Small intestine (tissue), 7 donors: ENCODE measurements at regions not wholly inside any gene's neighbourhood (a gene's known extent, or its start where the extent isn't known, plus 50 kb on each side); places are given as distances from the start of the nearest gene placed in this dataset.

Experiments
- DNase-seq, 2 donors: peaks; one replicate each; pipeline versions ENCODE4 v3.0.0 to v3.0.0-alpha.2; 2013
- FAIRE-seq: peaks from 2 replicates; lab custom pipeline; 2012; peaks lifted over from hg19 to GRCh38; lab: Jason Lieb, UNC
- H3K27ac ChIP-seq, 3 donors: one replicate each; pipeline ENCODE4 v1.5.1; 2013; ENCODE audit warnings: low read length in 2 of 3, mild to moderate bottlenecking in 2 of 3, control low read depth in 1 of 3, inconsistent platforms in 1 of 3, low read depth in 1 of 3, moderate library complexity in 1 of 3
- H3K27me3 ChIP-seq, 3 donors: one replicate each; pipeline ENCODE4 v1.6.1; 2013; ENCODE audit warnings: low read length in 3 of 3, inconsistent platforms in 1 of 3; ENCODE audit not compliant: control insufficient read depth in 3 of 3, insufficient read depth in 3 of 3
- H3K36me3 ChIP-seq, 3 donors: one replicate each; pipeline ENCODE4 v1.6.1; 2013; ENCODE audit warnings: low read length in 3 of 3, inconsistent platforms in 1 of 3, low read depth in 1 of 3, mild to moderate bottlenecking in 1 of 3, moderate library complexity in 1 of 3; ENCODE audit not compliant: control insufficient read depth in 3 of 3, insufficient read depth in 2 of 3
- H3K4me1 ChIP-seq, 3 donors: one replicate each; pipeline ENCODE4 v1.6.1; 2013; ENCODE audit warnings: low read length in 2 of 3, inconsistent platforms in 1 of 3, low read depth in 1 of 3, mild to moderate bottlenecking in 1 of 3, moderate library complexity in 1 of 3; ENCODE audit not compliant: control insufficient read depth in 3 of 3, insufficient read depth in 2 of 3
- H3K4me3 ChIP-seq, 3 donors: one replicate each; pipeline ENCODE4 v1.5.1; 2013; ENCODE audit warnings: low read length in 3 of 3, control low read depth in 1 of 3, inconsistent platforms in 1 of 3, low read depth in 1 of 3, mild to moderate bottlenecking in 1 of 3, moderate library complexity in 1 of 3
- H3K9me3 ChIP-seq, 2 donors: one replicate each; pipeline ENCODE4 v1.6.1; 2013; ENCODE audit warnings: low read depth in 1 of 2, low read length in 1 of 2; ENCODE audit not compliant: control insufficient read depth in 2 of 2, insufficient read depth in 1 of 2
- WGBS, 3 donors: extraction: QIAGEN DNeasy Blood & Tissue Kit; methylation state at CpG; one replicate each; pipeline ENCODE4 v1.1.7; 2013; 5-methylcytosine and 5-hydroxymethylcytosine counted together
- donor health status: healthy with polysubstance abuse.
- donor health status: control.
- donor health status: control.
- donor health status: Bipolar disorder and iron deficiency.
- donor health status: healthy.

GRCh38 chr12:76144245-76144549, 59.7 kb upstream of the NAP1L1 start:
- FAIRE-seq (no peak), DNase-seq (peak in 1 of 2 donors; percentile 10)
- no peaks in the 10 kb centered on the region for H3K27me3 ChIP-seq
- H3K36me3 ChIP-seq: no peaks in the 10 kb centered on the region
- H3K27ac ChIP-seq: no peak overlapping the region
- H3K9me3 ChIP-seq: no peaks in the 10 kb centered on the region
- no peaks in the 10 kb centered on the region for H3K4me1 ChIP-seq
- 20 to 45% (median 41%) methylated on average over 1 of the region's 1 CpG for WGBS, 3 donors
- H3K4me3 ChIP-seq: no peak overlapping the region

- Histone ChIP-seq H3K36me3 (no peaks in the 10 kb centered on the region), H3K9me3 (no peaks in the 10 kb centered on the region), H3K27me3 (no peaks in the 10 kb centered on the region), H3K27ac (no peak overlapping the region), H3K4me1 (no peaks in the 10 kb centered on the region), H3K4me3 (no peak overlapping the region)
- FAIRE-seq (no peak), DNase-seq (peak in 1 of 2 donors; percentile 13)
- 47 to 50% (median 47%) methylated on average over 6 of the region's 6 CpGs for WGBS, 3 donors
Measured at GRCh38 chr12:76143343-76144244, 59.1 kb upstream of the NAP1L1 start.

GRCh38 chr12:76142305-76142704, 57.8 kb upstream of the NAP1L1 start:
- no peak overlapping the region for H3K4me3 ChIP-seq
- 67 to 82% (median 81%) methylated on average over 3 of the region's 3 CpGs for WGBS, 3 donors
- no peaks in the 10 kb centered on the region for H3K36me3 ChIP-seq
- FAIRE-seq (no peak), DNase-seq (no peak)
- H3K27ac ChIP-seq: no peak overlapping the region
- H3K4me1 ChIP-seq: no peaks in the 10 kb centered on the region
- peaks cover 0 to 7% of the 10 kb centered on the region in 2 donors for H3K9me3 ChIP-seq
- peaks cover 0 to 1% (median 0%) of the 10 kb centered on the region in 3 donors for H3K27me3 ChIP-seq

- no peak for FAIRE-seq
- WGBS, 3 donors: 83 to 96% (median 95%) methylated on average over 2 of the region's 2 CpGs
- Histone ChIP-seq H3K27ac (no peak overlapping the region), H3K9me3 (peaks cover 0 to 7% of the 10 kb centered on the region in 2 donors), H3K27me3 (peaks cover 0 to 1% (median 0%) of the 10 kb centered on the region in 3 donors), H3K4me1 (no peaks in the 10 kb centered on the region), H3K36me3 (no peaks in the 10 kb centered on the region), H3K4me3 (no peak overlapping the region)
- no peak for DNase-seq
Measured at GRCh38 chr12:76138656-76139055, 54.2 kb upstream of the NAP1L1 start.

- peaks cover 0 to 7% of the 10 kb centered on the region in 2 donors for H3K9me3 ChIP-seq
- FAIRE-seq (no peak), DNase-seq (no peak)
- 83 to 84% (median 83%) methylated on average over 6 of the region's 6 CpGs for WGBS, 3 donors
- H3K4me1 ChIP-seq: no peaks in the 10 kb centered on the region
- no peaks in the 10 kb centered on the region for H3K36me3 ChIP-seq
- H3K27ac ChIP-seq: no peak overlapping the region
- H3K4me3 ChIP-seq: no peak overlapping the region
- H3K27me3 ChIP-seq: peaks cover 0 to 1% (median 0%) of the 10 kb centered on the region in 3 donors
Measured at GRCh38 chr12:76137606-76138005, 53.1 kb upstream of the NAP1L1 start.

- H3K9me3 ChIP-seq: peaks cover 0 to 7% of the 10 kb centered on the region in 2 donors
- no peaks in the 10 kb centered on the region for H3K36me3 ChIP-seq
- H3K4me3 ChIP-seq: no peak overlapping the region
- peaks cover 0 to 1% (median 0%) of the 10 kb centered on the region in 3 donors for H3K27me3 ChIP-seq
- H3K4me1 ChIP-seq: no peaks in the 10 kb centered on the region
- H3K27ac ChIP-seq: no peak overlapping the region
- FAIRE-seq: no peak
- no peak for DNase-seq
Measured at GRCh38 chr12:76135456-76135855, 51.0 kb upstream of the NAP1L1 start.
